ENCODE measurements at regions not wholly inside any gene's neighbourhood (a gene's known extent, or its start where the extent isn't known, plus 50 kb on each side); places are given as distances from the start of the nearest gene placed in this dataset.

DNA sequence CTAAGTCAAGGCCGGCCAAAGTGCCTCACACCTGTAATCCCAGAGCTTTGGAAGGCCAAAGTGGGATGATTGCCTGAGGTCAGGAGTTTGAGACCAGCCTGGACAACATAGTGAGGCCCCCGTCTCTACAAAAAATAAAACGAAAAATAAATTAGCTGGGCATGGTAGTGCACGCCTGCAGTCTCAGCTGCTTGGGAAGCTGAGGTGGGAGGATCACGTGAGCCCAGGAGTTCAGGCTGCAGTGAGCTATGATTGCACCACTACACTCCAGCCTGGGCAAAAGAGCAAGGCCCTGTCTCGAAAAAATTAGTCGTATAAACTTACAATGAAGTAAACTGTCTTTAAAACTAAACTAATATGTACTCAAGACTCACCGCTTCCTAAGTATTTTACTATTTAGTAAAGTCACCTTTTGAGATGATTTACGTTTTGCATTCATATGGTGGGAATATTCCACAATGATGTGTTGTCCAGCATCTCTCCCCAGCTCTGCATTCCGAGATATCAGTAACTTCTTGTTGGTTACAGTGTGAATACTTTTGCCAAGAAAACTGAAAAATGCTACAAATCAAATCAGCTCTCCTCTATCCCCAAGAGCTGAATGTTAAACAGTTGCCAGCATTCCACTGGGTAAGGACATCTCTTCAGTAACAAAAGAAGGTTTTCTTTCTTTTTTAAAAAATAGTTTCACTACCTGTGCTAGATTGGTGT, 84.9 kb upstream of the C21orf91 start:
- H3K27ac Mint-ChIP-seq, result no peak overlapping the region
- no peak overlapping the region for H3K4me3 Mint-ChIP-seq
- no peaks in the 10 kb centered on the region for H3K36me3 Mint-ChIP-seq (ENCODE audit: low read depth)
- TF ChIP-seq CTCF (IDR thresholded peaks at IDR 0.05), result no peak
- ChIA-PET POLR2A (no interaction called here), CTCF (interaction anchor here (0.6 to 3.4 kb wide), 10 partner anchors 9 to 229 kb away, joined by 3 to 26 read pairs (median 4); no protein-coding TSS in a partner anchor)
- no peaks in the 10 kb centered on the region for H3K27me3 Mint-ChIP-seq
- DNase-seq (no peak), ATAC-seq (ENCODE audit: low read depth) (no peak)
- H3K4me1 Mint-ChIP-seq, result peaks cover 6% of the 10 kb centered on the region
- peaks cover 7% of the 10 kb centered on the region for H3K9me3 Mint-ChIP-seq
- intact Hi-C loops (cut with micrococcal nuclease), result loop anchor here (1.0 kb wide), 4 partner anchors 84 to 517 kb away; no protein-coding TSS in a partner anchor

GRCh38 chr21:17903029-17903806, 84.1 kb upstream of the C21orf91 start:
- no peak overlapping the region for H3K27ac Mint-ChIP-seq
- ChIA-PET CTCF (interaction anchor here (0.6 to 3.4 kb wide), 7 partner anchors 22 to 228 kb away, joined by 3 to 26 read pairs (median 4); no protein-coding TSS in a partner anchor), POLR2A (no interaction called here)
- intact Hi-C loops (cut with micrococcal nuclease), result loop anchor here (1.0 kb wide), 4 partner anchors 83 to 516 kb away; no protein-coding TSS in a partner anchor
- no peaks in the 10 kb centered on the region for H3K36me3 Mint-ChIP-seq (ENCODE audit: low read depth)
- ATAC-seq (ENCODE audit: low read depth), result peak; percentile 37
- H3K4me1 Mint-ChIP-seq, result peaks cover 6% of the 10 kb centered on the region
- no peak overlapping the region for H3K4me3 Mint-ChIP-seq
- no peaks in the 10 kb centered on the region for H3K27me3 Mint-ChIP-seq
- no peak for TF ChIP-seq CTCF (IDR thresholded peaks at IDR 0.05)
- DNase-seq, result no peak
- peaks cover 11% of the 10 kb centered on the region for H3K9me3 Mint-ChIP-seq

DNA sequence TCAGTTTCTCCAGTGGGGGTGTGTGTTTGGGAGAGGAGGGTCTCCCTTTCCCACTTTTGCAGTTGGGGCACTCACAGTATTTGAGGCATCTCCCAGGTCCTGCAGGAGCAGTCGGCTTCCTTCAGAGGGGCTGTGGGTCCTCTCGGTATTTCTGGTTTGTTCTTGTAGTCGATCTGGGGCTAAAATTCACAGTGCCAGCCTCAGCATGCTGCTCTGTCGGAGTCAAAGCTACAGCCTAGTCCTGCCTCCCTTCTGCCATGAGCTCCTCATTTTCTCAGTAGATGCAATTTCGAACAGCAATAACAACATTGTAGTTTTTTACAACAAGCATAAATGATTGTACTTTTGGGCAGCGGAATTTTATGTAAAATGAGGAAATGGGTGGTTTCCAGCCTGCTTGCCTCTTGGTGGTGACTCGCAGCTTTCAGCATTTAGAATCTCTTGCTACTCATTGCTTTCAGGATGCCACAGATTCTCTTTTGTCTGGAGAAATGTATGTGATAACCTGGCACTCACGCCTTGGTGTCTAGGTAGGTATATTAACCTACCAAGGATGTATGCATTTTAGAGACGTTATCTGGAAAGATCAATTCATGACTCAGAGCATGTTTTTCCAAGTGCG, 82.4 kb upstream of the C21orf91 start:
- Mint-ChIP-seq H3K27ac (no peak overlapping the region), H3K9me3 (peaks cover 11% of the 10 kb centered on the region), H3K36me3 (ENCODE audit: low read depth) (no peaks in the 10 kb centered on the region), H3K27me3 (no peaks in the 10 kb centered on the region), H3K4me3 (no peak overlapping the region), H3K4me1 (peaks cover 6% of the 10 kb centered on the region)
- intact Hi-C loops (cut with micrococcal nuclease), result no loop called here
- POLR2A ChIA-PET, result interaction anchor here (0.7 kb wide), 1 partner anchor 121 kb away, joined by 3 read pairs; no protein-coding TSS in a partner anchor
- TF ChIP-seq CTCF (IDR thresholded peaks at IDR 0.05), result no peak
- no peak for DNase-seq
- ATAC-seq (ENCODE audit: low read depth), result no peak
- CTCF ChIA-PET, result interaction anchor here (1.2 to 3.7 kb wide), 2 partner anchors 213 to 223 kb away, joined by 4 to 21 read pairs; no protein-coding TSS in a partner anchor

- Mint-ChIP-seq H3K27ac (no peak overlapping the region), H3K4me1 (peaks cover 6% of the 10 kb centered on the region), H3K9me3 (peaks cover 11% of the 10 kb centered on the region), H3K36me3 (ENCODE audit: low read depth) (no peaks in the 10 kb centered on the region), H3K4me3 (no peak overlapping the region), H3K27me3 (no peaks in the 10 kb centered on the region)
- ChIA-PET CTCF (interaction anchor here (0.7 to 3.7 kb wide), 3 partner anchors 12 to 223 kb away, joined by 3 to 21 read pairs (median 4); no protein-coding TSS in a partner anchor), POLR2A (interaction anchor here (0.6 kb wide), 1 partner anchor 221 kb away, joined by 4 read pairs; no protein-coding TSS in a partner anchor)
- ATAC-seq (ENCODE audit: low read depth) (no peak), DNase-seq (no peak)
- intact Hi-C loops (cut with micrococcal nuclease), result no loop called here
- no peak for TF ChIP-seq CTCF (IDR thresholded peaks at IDR 0.05)
Observed at GRCh38 chr21:17900990-17901385, 81.8 kb upstream of the C21orf91 start.
